Gastroesophageal sphincter (tissue), 3 donors: ENCODE measurements at regions not wholly inside any gene's neighbourhood (a gene's known extent, or its start where the extent isn't known, plus 50 kb on each side); places are given as distances from the start of the nearest gene placed in this dataset.

Experiments
- CTCF ChIP-seq, 4 experiments: fragments of 200-600 bp in 2 of 4; fragments of 450-650 bp in 2 of 4; sonication (generic) in 1 of 4; IDR thresholded peaks; one replicate each; pipeline ENCODE4 v1.5.1; 2017 to 2019; ENCODE audit warnings: antibody characterized with exemption in 4 of 4, mild to moderate bottlenecking in 2 of 4, moderate library complexity in 2 of 4
- POLR2A ChIP-seq, 2 donors: fragments of 450-650 bp; IDR thresholded peaks; one replicate each; pipeline ENCODE4 v1.6.1; 2017; ENCODE audit warnings: antibody characterized with exemption in 2 of 2, mild to moderate bottlenecking in 2 of 2, moderate library complexity in 1 of 2
- POLR2AphosphoS5 ChIP-seq: sonication (generic); formaldehyde crosslinking; IDR thresholded peaks from one replicate; pipeline ENCODE4 v1.6.1; 2017; ENCODE audit warnings: antibody characterized with exemption

GRCh38 chr5:155389498-155389897 is 375.9 kb downstream of the KIF4B start:
- TF ChIP-seq CTCF (IDR thresholded peaks at IDR 0.05) = no peak
- TF ChIP-seq POLR2A (IDR thresholded peaks at IDR 0.05) = no peak
- TF ChIP-seq POLR2AphosphoS5 = no peak
